SK-N-SH treated with all-trans-retinoic acid at 6 μM for 48 hours (cell line): ENCODE measurements at regions not wholly inside any gene's neighbourhood (a gene's known extent, or its start where the extent isn't known, plus 50 kb on each side); places are given as distances from the start of the nearest gene placed in this dataset.

Source experiments
- ATAC-seq: fragments of 200-7000 bp; cut with Tn5 transposase; 3 replicates; pipeline ENCODE4 v1.9.1; 2020; ENCODE audit warnings: mild to moderate bottlenecking, moderate library complexity
- BACH2 ChIP-seq: fragments of 250-450 bp; sonication (Bioruptor Pico); IDR thresholded peaks from 2 replicates; pipeline ENCODE4 v1.9.0; 2021; ENCODE audit warnings: mild to moderate bottlenecking, borderline replicate concordance
- CSDC2 ChIP-seq: fragments of 250-450 bp; sonication (Bioruptor Pico); IDR thresholded peaks from 2 replicates; pipeline ENCODE4 v1.5.0; 2020; ENCODE audit warnings: mild to moderate bottlenecking, moderate library complexity
- ESRRG ChIP-seq: fragments of 250-450 bp; sonication (Bioruptor Pico); IDR thresholded peaks from 2 replicates; pipeline ENCODE4 v1.6.1; 2021; ENCODE audit warnings: mild to moderate bottlenecking
- GLIS3 ChIP-seq: fragments of 250-450 bp; sonication (Bioruptor Pico); IDR thresholded peaks from 2 replicates; pipeline ENCODE4 v1.5.0; 2020; ENCODE audit warnings: mild to moderate bottlenecking, moderate library complexity
- ISL1 ChIP-seq: fragments of 250-450 bp; sonication (Bioruptor Pico); IDR thresholded peaks from 2 replicates; pipeline ENCODE4 v2.1.2; 2022; ENCODE audit warnings: mild to moderate bottlenecking, moderate library complexity
- OSR1 ChIP-seq: fragments of 250-450 bp; sonication (Bioruptor Pico); IDR thresholded peaks from 2 replicates; pipeline ENCODE4 v1.8.0; 2022; ENCODE audit warnings: moderate library complexity, mild to moderate bottlenecking, inconsistent platforms
- PPARA ChIP-seq: fragments of 250-450 bp; sonication (Bioruptor Pico); IDR thresholded peaks from 2 replicates; pipeline ENCODE4 v1.5.0; 2020; ENCODE audit warnings: mild to moderate bottlenecking, borderline replicate concordance
- RARB ChIP-seq: fragments of 250-450 bp; sonication (Bioruptor Pico); IDR thresholded peaks from 2 replicates; pipeline ENCODE4 v1.8.0; 2021; ENCODE audit warnings: mild to moderate bottlenecking, moderate library complexity
- SNAI2 ChIP-seq: fragments of 250-450 bp; sonication (Bioruptor Pico); IDR thresholded peaks from 2 replicates; pipeline ENCODE4 v1.5.0; 2020; ENCODE audit warnings: mild to moderate bottlenecking, moderate library complexity
- TCF4 ChIP-seq: fragments of 250-450 bp; sonication (Bioruptor Pico); IDR thresholded peaks from 2 replicates; pipeline ENCODE4 v1.8.0; 2021; ENCODE audit warnings: mild to moderate bottlenecking, moderate library complexity, borderline replicate concordance
- TOX ChIP-seq: fragments of 250-450 bp; sonication (Bioruptor Pico); IDR thresholded peaks from 2 replicates; pipeline ENCODE4 v1.8.0; 2021; ENCODE audit warnings: mild to moderate bottlenecking, moderate library complexity, borderline replicate concordance
- ZFP3 ChIP-seq: fragments of 250-450 bp; sonication (Bioruptor Pico); IDR thresholded peaks from 2 replicates; pipeline ENCODE4 v1.5.0; 2020; ENCODE audit warnings: mild to moderate bottlenecking, moderate library complexity
- ZFP30 ChIP-seq: fragments of 450-650 bp; formaldehyde crosslinking; IDR thresholded peaks from 2 replicates; pipeline ENCODE4 v1.5.0; 2022; ENCODE audit warnings: mild to moderate bottlenecking, moderate library complexity
- ZNF565 ChIP-seq: fragments of 450-650 bp; formaldehyde crosslinking; conservative IDR thresholded peaks from 2 replicates; pipeline ENCODE4 v1.5.0; 2020; ENCODE audit warnings: low read depth, mild to moderate bottlenecking, moderate library complexity
- ZNF70 ChIP-seq: fragments of 450-650 bp; formaldehyde crosslinking; IDR thresholded peaks from 2 replicates; pipeline ENCODE4 v1.5.0; 2020; ENCODE audit warnings: mild to moderate bottlenecking, moderate library complexity
- ZNF8 ChIP-seq: fragments of 450-650 bp; formaldehyde crosslinking; IDR thresholded peaks from 2 replicates; pipeline ENCODE4 v1.5.0; 2020; ENCODE audit warnings: mild to moderate bottlenecking, moderate library complexity
- TF ChIP-seq, protein P1 (sequence below): fragments of 250-450 bp; sonication (Bioruptor Pico); IDR thresholded peaks from 2 replicates; pipeline ENCODE4 v1.8.0; 2020; ENCODE audit warnings: mild to moderate bottlenecking, moderate library complexity, borderline replicate concordance
- TF ChIP-seq, protein P2 (sequence below): fragments of 250-450 bp; sonication (Bioruptor Pico); IDR thresholded peaks from 2 replicates; pipeline ENCODE4 v1.8.0; 2021; ENCODE audit warnings: low read depth, mild to moderate bottlenecking, moderate library complexity, borderline replicate concordance
- TF ChIP-seq, protein P3 (sequence below): fragments of 250-450 bp; sonication (Bioruptor Pico); IDR thresholded peaks from 2 replicates; pipeline ENCODE4 v1.5.1; 2021; ENCODE audit warnings: mild to moderate bottlenecking, moderate library complexity
- TF ChIP-seq, protein P4 (sequence below): fragments of 250-450 bp; sonication (Bioruptor Pico); IDR thresholded peaks from 2 replicates; pipeline ENCODE4 v1.5.0; 2020; ENCODE audit warnings: mild to moderate bottlenecking, moderate library complexity

DNA sequence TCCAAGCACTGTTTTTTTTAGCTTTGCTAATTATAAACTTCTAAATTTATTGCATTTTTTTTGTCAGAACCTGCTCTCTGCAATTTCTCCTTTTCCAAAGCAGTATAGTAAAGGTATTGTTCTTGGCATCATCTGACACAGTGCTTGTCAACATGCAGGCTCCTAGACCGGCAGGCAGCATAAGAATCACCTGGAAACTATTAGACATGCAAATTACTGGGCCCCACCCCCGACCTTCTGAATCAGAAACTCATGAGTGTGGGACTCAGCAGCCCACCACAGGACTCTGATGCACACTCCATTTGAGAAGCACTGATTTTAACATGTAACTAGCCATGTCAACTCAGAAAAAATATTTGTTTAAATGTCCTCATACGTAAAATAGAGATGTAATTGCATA lies 551.1 kb upstream of the CELF4 start:
- ATAC-seq = no peak
- TF ChIP-seq ISL1 (CRISPR knock-in tag) = no peak
- no peak for TF ChIP-seq PPARA
- TF ChIP-seq ZFP30 (CRISPR knock-in tag) = no peak
- no peak for TF ChIP-seq RARB (CRISPR knock-in tag)
- TF ChIP-seq, protein P1, sequence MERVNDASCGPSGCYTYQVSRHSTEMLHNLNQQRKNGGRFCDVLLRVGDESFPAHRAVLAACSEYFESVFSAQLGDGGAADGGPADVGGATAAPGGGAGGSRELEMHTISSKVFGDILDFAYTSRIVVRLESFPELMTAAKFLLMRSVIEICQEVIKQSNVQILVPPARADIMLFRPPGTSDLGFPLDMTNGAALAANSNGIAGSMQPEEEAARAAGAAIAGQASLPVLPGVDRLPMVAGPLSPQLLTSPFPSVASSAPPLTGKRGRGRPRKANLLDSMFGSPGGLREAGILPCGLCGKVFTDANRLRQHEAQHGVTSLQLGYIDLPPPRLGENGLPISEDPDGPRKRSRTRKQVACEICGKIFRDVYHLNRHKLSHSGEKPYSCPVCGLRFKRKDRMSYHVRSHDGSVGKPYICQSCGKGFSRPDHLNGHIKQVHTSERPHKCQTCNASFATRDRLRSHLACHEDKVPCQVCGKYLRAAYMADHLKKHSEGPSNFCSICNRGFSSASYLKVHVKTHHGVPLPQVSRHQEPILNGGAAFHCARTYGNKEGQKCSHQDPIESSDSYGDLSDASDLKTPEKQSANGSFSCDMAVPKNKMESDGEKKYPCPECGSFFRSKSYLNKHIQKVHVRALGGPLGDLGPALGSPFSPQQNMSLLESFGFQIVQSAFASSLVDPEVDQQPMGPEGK (CRISPR knock-in tag) = no peak
- no peak for TF ChIP-seq ZNF70 (CRISPR knock-in tag)
- TF ChIP-seq ZNF565 = no peak
- TF ChIP-seq OSR1 (CRISPR knock-in tag) = no peak
- no peak for TF ChIP-seq TCF4 (CRISPR knock-in tag)
- no peak for TF ChIP-seq ESRRG (CRISPR knock-in tag)
- TF ChIP-seq ZFP3 (CRISPR knock-in tag) = no peak
- no peak for TF ChIP-seq TOX (CRISPR knock-in tag)
- no peak for TF ChIP-seq SNAI2 (CRISPR knock-in tag)
- TF ChIP-seq, protein P2, sequence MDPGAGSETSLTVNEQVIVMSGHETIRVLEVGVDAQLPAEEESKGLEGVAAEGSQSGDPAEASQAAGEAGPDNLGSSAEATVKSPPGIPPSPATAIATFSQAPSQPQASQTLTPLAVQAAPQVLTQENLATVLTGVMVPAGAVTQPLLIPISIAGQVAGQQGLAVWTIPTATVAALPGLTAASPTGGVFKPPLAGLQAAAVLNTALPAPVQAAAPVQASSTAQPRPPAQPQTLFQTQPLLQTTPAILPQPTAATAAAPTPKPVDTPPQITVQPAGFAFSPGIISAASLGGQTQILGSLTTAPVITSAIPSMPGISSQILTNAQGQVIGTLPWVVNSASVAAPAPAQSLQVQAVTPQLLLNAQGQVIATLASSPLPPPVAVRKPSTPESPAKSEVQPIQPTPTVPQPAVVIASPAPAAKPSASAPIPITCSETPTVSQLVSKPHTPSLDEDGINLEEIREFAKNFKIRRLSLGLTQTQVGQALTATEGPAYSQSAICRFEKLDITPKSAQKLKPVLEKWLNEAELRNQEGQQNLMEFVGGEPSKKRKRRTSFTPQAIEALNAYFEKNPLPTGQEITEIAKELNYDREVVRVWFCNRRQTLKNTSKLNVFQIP (CRISPR knock-in tag) = no peak
- TF ChIP-seq BACH2 (CRISPR knock-in tag) = no peak
- TF ChIP-seq, protein P3, sequence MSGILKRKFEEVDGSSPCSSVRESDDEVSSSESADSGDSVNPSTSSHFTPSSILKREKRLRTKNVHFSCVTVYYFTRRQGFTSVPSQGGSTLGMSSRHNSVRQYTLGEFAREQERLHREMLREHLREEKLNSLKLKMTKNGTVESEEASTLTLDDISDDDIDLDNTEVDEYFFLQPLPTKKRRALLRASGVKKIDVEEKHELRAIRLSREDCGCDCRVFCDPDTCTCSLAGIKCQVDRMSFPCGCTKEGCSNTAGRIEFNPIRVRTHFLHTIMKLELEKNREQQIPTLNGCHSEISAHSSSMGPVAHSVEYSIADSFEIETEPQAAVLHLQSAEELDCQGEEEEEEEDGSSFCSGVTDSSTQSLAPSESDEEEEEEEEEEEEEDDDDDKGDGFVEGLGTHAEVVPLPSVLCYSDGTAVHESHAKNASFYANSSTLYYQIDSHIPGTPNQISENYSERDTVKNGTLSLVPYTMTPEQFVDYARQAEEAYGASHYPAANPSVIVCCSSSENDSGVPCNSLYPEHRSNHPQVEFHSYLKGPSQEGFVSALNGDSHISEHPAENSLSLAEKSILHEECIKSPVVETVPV (CRISPR knock-in tag) = no peak
- no peak for TF ChIP-seq ZNF8 (CRISPR knock-in tag)
- TF ChIP-seq, protein P4, sequence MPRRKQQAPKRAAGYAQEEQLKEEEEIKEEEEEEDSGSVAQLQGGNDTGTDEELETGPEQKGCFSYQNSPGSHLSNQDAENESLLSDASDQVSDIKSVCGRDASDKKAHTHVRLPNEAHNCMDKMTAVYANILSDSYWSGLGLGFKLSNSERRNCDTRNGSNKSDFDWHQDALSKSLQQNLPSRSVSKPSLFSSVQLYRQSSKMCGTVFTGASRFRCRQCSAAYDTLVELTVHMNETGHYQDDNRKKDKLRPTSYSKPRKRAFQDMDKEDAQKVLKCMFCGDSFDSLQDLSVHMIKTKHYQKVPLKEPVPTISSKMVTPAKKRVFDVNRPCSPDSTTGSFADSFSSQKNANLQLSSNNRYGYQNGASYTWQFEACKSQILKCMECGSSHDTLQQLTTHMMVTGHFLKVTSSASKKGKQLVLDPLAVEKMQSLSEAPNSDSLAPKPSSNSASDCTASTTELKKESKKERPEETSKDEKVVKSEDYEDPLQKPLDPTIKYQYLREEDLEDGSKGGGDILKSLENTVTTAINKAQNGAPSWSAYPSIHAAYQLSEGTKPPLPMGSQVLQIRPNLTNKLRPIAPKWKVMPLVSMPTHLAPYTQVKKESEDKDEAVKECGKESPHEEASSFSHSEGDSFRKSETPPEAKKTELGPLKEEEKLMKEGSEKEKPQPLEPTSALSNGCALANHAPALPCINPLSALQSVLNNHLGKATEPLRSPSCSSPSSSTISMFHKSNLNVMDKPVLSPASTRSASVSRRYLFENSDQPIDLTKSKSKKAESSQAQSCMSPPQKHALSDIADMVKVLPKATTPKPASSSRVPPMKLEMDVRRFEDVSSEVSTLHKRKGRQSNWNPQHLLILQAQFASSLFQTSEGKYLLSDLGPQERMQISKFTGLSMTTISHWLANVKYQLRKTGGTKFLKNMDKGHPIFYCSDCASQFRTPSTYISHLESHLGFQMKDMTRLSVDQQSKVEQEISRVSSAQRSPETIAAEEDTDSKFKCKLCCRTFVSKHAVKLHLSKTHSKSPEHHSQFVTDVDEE (CRISPR knock-in tag) = no peak
- no peak for TF ChIP-seq GLIS3

DNA sequence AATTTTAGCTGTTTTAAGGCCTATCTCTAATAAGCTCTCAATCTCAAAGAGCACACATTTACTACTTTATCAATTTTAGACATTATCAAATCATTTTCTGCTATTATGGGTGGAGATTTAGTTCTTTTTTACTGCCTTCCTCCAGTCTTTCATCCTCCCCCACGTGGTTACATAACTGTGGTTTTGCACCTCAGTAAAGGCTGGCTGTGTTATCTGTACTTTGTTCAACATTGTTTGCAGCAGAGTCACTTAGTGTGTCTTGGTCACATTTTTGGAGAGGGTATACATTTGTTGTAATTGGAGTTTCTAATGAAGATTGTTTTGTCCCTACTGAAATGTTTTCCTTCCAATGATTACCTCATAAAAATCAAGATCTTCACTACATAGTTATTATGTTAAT lies 549.6 kb upstream of the CELF4 start:
- no peak for ATAC-seq
- TF ChIP-seq, protein P2 (CRISPR knock-in tag) = no peak
- TF ChIP-seq ZNF565 (no peak), ZNF8 (CRISPR knock-in tag) (no peak), ZFP30 (CRISPR knock-in tag) (no peak), ZFP3 (CRISPR knock-in tag) (no peak), ZNF70 (CRISPR knock-in tag) (no peak), CSDC2 (CRISPR knock-in tag) (no peak), SNAI2 (CRISPR knock-in tag) (no peak), ESRRG (CRISPR knock-in tag) (no peak), PPARA (no peak)
- TF ChIP-seq, protein P3 (CRISPR knock-in tag) = no peak
- TF ChIP-seq, protein P4 (CRISPR knock-in tag) = no peak
